HUDEP-2 (cell line): ENCODE measurements at regions not wholly inside any gene's neighbourhood (a gene's known extent, or its start where the extent isn't known, plus 50 kb on each side); places are given as distances from the start of the nearest gene placed in this dataset.
"Not testable (repeated sequence)": the region's sequence is repeated elsewhere in the genome, so short reads cannot be mapped to it uniquely, and the experiment has no call there.

Experiments used
- DNase-seq, 76 experiments: peaks; one replicate each; lab custom pipeline; 2025; ENCODE audit not compliant: unreplicated experiment in 76 of 76; lab: John Stamatoyannopoulos, UW

DNA sequence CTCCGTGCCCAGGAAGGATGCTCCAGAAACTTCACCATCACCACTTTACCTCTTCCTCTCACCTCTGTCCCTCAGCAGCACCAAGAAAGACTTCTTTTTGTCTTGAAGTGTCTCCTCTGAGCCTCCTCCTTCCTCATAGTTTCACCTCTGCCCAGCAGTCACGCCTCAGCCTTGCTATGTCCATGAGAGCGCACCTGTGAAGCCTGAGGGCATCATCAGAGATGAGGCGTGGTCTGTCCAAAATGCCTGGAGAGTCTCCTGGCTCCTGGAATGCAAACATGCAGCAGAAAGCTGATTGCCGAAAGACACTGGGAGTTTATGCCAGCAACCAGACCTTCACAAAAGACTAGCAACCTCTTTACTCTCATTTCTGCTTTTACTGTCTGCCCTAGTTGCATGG lies 336.6 kb downstream of the TEX29 start:
- no peak for DNase-seq

DNA sequence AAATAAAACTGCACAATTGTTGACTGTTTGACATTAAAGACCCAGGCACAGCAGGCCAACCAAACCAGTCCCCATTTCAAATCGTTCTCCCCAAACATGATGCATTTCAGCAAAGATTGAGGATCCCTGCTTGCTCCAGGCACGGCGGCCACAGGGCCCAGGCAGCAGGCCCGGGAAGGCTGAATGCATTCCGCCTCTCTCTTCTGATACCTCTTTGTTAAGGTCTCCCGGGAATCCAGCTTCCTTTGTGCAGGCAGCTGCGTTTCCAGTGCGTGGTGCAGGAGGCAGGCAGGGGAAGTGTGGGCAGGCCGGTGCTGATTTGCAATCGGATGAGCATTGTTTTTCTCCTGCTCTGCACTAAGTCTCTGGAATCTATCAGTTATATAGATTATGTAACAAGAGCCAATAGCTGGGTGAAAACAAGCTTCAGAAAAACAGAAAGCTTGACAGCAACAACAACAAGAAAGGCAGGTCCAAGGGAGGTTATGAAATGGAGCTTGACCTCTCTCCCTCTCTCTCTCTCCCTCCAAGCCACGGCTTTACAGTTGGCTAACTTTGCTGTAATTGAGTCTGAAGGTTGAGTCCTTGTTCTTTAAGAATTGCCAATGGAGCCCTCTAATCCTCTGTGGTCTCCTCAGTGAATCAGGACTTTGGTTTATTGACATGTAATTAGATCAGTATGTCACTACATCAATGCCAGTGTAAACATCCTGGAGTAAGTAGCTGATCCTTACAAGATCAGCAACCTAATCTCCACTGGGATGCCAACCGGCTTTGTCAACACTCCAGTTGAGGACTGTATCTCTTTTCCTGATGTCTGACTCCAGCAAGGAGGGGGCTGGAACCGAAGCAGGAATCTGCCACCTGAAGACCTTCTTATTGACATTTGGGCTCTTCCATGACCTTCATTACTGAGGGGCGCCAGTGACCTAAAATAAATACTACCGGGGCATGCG lies 338.0 kb downstream of the TEX29 start:
- no peak for DNase-seq

DNA sequence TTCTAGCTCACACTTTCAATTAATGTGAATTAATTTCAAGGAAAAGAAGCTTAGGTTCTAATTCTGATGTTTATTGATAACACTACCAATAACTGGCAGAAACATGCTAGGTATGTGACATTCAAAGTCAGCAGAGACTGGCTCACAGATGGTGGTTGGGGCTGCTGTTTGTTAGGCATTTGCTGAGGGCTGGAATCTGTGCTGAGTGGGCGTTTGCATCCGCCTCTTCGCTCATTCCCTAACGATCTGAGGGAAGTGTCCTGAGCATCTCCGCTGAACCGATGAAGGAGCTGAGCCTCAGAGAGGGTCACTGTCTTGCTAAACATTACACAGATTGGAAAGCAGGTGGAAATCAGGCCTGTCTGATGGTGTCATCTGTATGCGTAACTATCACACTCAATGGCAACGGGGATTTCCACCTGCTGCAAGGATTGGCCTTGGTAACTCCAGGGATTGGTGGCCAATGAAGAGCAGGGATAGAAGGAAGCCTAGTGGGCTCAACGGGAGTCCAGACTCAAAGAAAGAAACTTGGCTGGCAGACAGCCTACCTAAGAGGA lies 338.9 kb downstream of the TEX29 start:
- no peak for DNase-seq

DNA sequence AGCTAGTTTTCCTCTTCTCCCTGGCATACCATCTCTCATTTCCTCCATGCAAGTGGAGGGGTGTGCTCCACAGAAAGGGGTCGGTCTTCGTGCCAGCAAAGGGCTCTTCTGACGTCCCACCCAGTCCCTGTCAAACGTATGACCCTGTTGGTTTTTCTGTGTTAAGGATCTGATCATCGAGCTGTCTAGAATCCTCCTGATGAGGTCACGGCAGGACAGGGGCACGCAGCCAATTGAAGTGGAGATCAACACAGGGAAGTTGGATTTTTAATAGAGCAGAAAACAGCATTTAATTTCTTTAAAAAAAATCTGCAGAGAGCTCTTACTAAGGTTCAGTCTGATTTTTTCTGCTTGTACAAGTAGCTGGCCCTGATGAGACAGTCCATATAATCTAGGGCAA lies 339.4 kb downstream of the TEX29 start:
- no peak for DNase-seq

DNA sequence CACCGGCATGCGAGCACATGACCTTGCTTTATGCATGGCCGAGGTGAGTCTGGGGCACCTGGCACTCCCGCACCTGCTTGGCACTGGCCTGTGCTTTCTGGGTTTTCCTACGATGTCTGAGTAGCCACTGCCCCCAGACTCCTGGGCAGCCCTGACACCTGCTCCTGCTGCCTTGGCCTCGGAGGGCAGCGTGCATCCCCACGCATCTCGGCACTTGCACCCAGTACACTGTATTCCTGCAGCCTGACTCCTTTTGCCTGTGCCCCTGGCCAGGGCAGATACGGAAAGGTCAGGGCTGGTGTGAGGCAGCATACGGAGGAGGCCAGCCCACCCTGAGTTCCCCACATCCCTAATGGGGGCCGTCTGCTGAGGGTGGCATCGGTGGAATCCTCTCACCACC lies 340.6 kb downstream of the TEX29 start:
- no peak for DNase-seq

DNA sequence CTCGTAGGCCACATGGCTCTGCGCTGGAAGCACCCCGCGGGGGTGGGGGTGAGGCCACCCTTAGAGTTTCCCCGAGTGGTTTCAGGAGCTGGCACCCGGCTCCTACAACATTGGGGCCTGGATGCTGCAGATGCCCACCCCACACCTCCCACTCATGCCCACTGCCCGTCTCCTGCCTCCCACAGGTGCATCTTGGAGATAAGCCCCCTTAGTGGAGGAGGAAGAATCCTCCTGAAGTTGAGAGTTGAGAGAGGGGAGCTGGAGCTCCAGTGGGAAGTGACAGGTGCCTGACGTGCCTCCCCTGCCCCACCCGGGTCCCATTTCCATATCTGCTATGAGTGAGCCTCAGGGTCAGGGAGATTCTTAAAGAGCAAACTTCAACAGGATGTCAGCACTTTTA lies 341.3 kb downstream of the TEX29 start:
- no peak for DNase-seq

DNA sequence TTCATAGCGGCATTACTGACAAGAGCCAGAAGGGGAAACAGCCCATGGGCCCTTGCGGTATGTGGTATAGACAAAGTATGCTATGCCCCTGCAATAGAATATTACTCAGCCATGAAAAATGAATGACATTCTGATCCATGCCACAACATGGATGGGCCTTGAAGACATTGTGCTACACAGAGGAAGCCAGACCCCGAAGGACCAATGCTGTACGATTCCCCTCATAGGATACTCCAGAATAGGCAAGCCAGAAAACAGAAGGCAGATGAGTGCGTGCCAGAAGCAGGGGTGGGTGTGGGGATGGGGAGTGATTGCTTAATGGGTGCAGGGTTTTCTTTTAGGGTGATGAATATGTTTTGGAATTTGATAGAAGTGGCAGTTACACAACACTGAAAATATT lies 342.0 kb downstream of the TEX29 start:
- DNase-seq, result no peak

DNA sequence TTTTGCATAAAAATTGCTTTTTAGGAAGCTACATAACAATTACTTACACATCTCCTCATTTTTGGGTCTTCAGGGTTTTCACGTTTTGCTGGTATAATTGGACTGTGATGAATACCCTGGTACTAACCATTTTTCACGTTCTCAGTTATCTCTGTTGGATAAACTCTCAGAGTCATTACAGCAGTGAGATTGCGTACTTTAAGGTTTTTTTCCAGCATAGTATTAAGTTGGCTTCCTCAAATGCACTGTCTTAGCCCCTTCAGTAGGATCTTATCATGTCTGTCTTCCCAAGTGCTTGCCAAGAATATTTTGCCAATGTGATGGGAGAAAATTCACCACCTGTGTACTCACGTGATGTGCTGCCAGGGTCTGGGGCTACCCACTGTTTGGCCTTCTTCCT lies 342.5 kb downstream of the TEX29 start:
- no peak for DNase-seq

DNA sequence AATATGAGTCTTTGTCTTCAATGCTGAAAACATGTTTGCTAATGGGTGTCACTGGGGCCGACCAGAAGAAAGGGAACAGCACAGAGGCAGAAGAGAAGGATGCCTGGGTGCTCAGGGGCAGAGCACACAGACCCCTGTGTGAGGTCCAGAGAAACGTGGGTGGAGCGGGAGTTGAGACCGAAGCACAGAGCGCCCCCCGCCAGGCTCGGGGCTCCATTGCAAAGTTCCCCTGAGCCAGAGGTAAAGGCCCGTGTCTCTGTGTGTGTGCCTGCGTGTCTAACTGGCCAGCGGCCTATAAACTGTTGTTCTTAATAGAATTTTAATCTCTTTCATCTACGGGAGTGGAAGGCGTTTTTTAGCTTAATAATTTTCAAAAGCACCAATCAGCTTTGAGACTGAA lies 343.1 kb downstream of the TEX29 start:
- DNase-seq, result no peak

DNA sequence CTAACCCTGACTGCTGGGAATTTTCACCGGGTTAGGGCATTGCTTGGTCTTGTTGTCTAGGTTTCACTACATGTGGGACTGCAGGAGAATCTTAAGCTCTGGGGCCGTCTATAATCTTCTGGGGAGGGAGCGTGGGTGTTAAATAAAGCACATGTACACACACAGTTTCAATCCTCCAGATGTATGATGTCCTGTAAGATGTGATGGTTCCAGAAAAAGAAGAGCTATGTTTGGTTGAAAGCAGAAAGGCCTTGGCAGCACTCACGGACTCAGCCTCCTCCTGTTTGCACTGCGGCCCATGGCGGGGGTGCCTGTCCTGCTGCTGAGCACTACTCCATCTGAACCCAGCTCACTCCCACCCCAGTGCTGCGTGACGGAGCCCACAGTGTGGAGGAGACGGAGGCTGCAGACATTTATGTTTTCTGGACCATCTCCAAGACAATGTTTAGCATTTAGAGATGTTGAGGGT lies 343.5 kb downstream of the TEX29 start:
- DNase-seq, result no peak

DNA sequence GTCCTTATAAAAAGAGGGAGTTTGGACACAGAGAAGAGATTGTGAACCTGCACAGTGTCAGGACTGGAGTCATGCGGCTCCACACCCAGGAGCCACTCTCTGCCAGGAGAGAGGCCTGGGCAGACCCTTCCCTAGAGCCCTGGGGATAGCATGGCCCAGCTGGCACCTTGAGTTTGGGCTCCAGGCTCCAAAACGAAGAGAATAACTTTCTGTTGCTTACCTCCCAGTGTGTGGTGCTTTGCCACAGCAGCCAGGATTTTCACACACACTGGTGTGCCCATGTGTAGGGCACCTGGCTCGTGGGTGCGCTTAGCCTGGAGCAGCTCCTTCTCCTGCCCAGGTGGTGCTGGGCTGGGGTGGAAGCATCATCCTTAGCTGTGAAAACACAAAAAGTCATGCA lies 344.3 kb downstream of the TEX29 start:
- DNase-seq, result no peak

DNA sequence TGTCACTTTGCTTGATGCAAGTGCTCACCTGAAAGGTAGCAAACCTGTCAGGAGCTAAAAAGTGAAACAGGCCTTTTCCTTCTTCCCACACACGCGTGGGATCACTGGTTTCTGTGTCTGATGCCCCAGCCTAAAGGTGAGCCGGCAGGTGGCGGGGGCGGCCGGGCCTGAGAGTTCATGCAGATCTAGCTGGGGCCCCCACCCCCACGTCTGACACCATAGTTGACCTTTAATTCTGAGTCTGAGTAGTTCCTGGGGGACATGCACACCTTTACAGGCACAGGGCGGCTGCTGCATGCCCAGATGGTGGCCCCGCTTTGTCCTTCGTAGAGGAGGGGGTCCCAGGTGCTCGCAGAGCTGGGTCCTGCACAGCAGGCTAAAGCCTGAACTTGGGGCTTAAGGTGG lies 345.3 kb downstream of the TEX29 start:
- no peak for DNase-seq

DNA sequence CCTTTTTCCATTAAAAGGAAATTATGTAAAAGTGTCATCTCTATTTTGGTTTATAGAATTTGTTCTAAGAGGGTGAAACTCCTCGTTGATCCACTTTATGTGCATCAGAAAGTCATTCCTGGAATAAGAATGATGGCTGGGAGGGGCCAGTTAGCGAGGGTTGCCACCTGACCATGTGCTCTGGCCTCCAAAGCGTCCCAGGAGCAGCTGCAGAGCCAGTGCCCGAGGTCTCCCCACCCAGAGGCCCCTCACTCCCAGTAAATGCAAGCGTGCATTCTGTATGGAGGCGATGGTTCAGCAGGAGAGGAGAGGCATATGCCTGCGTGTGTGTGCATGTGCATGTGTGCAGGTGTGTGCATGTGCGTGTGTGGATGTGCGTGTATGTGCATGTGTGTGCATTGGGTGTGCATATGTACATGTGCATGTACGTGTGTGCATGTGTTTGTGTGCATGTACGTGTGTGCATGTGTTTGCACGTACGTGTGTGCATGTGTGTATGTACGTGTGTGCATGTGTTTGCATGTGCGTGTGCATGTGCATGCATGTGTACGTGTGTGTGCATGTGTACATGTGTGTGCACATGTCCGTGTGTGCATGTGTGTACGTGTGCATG lies 345.8 kb downstream of the TEX29 start:
- no peak for DNase-seq

DNA sequence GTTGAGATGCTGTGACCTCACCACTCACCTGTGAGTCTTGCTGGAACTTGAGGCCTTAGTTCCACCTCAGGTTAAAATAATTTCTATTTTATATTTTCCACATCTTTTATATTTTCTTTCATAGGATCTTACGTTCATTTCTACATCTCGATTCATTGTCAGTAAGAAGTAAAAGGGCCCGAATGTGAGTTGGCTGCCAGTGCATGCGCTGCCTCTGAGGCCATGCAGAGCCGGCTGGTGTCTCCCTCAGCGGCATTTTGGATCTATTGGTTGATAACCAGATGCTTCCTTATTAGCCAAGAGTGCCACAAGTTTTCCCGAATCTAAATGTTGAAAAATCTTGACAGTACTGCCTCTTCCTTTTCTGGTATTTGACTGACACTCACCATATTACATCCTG lies 347.3 kb downstream of the TEX29 start:
- no peak for DNase-seq

DNA sequence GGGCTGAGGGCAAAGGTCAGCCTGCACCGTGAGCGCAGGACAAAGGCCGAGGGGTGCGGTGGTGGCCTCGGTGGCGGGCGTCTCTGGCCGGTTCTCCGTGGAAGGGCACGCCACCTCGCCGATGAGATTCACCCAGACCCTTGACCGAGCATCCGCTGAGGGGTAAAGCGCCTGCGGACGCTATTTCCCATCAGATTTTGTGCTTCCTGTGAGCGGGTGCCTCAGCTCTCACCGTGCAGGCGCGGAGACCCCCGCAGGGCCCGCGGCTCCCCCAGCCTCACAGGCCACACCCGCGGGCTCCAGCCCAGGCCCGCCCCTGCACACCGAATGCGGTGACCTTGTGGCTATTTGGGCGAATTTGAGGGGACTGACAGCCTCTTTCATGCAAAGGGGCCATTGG lies 348.0 kb downstream of the TEX29 start:
- no peak for DNase-seq

DNA sequence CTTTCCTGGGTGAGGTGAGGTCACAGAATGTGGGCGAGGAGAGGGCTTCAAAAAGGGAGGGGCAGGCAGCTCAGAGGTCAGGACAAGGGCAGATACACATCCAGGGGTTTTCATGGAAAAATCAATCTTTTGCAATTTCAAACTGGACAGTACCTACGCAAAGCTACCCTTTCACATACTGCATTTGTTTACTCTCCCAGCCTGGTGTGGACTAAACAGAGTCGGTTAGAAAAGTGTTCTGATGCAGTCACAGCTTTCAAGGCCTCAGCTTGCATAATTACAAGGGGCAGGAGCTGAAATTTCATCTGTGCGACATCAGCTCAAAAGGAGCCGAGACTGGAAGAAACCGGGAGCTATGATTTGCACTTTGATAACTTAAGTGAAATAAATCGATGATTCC lies 351.8 kb downstream of the TEX29 start:
- not testable (repeated sequence) for DNase-seq

DNA sequence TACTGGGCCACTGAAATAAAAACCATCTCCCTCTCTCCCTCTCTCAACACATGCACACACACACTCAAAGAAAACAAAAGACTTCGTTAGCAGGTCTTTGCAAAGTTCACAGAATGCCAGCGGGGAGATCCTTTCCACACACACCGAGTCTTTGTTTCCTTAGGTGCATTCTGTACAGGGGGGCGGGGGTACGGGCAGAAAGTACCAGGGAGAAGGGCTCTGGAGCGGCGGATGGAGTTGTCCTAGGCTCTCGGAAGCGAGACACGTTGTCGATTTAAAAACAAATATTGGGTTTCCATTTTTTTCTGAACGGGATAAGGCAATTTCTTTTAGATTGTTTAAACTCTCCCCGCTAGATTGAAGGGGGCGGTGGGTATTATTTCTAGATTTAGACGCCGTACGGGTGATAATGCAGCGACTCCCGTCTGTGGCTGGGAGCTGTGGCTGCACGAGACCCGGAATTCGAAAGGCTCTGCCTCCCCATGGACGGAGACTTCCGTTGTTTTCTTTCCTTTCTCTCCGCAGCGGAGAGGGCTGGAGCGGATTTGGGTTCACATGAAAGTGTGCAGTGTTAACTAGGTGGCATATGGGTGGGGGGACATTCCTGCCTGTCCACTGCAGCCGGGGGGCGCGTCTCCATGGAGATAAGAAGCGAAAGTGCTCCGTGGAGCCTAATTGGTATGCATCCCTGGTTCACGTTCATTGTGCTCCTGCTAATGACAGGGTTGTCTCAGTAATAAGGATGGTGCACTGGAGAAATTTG lies 357.9 kb downstream of the TEX29 start:
- DNase-seq, result not testable (repeated sequence)

DNA sequence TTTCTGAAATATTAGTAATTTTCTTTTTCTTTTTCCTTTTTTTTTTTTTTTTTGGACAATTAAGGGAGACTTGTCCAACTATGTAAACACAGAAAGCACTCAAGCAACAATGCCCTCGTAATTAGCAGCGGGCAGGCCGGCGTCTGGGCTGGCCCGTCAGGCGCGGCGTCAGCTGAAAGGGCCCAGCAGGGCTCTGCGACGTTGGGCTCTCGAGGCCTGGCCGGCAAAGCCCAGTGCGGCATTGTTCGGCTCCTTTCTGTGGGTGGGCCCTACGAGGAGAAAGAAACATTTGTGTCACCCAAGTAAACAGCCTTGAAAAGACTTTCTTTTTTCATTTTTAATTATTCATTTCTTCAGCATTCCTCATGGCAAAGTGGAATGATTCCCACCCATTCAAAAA lies 359.2 kb downstream of the TEX29 start:
- not testable (repeated sequence) for DNase-seq

DNA sequence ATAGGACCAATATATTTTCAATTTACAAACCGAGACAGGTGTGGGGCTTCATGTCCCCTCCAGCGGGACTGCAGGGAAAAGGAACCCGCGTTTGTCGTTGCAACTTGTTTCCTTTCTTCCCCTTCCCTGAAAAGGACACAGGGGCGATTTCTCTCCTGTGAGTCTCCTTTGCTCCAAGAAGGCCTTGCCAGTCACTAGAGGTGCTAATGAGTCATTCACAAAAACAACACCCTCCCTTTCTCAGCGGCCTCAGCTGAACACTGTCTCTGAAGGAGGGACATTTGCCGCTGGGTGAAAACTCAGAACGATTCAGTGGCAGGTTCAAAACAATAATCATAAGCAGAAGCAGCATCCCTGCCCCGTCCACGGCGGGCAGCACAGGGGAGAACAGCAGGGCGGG lies 359.7 kb downstream of the TEX29 start:
- DNase-seq, result not testable (repeated sequence)

DNA sequence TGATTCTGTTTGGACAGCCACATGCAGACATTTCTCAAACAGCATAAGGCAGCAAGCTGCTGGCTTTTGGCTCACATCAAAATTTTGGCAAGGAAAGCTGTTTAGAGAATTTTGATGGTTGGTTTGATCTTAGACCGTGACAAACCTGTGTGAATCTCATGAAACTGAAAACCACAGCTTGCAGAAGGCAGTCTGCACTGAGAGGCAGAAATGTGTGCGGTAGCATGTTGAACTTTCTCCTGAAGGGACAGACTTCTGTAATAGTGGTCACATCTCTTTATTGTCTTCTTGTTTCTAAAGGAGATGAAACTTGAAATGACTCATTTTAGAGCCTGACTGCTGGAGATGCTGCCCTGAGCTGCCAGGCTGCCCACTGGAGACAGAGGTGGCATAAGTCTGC lies 371.6 kb downstream of the TEX29 start:
- not testable (repeated sequence) for DNase-seq

DNA sequence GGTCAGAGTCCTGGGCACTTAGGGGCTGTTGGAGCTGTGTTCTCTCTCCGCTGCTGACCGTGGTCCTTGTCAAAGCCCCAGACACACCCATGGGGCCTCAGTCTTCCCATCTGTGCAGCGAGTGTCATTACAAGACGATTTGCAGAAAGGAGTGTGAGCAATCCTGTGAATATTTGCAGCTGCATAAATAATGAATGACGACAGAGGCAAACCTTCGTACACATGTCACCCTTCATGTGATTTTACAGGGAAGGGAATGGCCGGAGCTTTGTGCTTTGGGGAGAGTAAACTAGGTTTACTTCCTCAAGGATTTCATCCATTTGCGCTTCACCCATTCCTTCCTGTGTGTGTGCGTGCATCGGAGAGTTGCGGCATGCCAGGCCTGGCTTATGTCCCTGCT lies 370.8 kb upstream of the SOX1 start:
- not testable (repeated sequence) for DNase-seq
